Effector memory CD8-positive, alpha-beta T cell (primary cell): ENCODE measurements at regions not wholly inside any gene's neighbourhood (a gene's known extent, or its start where the extent isn't known, plus 50 kb on each side); places are given as distances from the start of the nearest gene placed in this dataset.
A peak's percentile ranks its signal among the peaks of the same experiment; 100 is the strongest.

Experiments used
- ATAC-seq: fragments of 150-1000 bp; cut with Tn5 transposase; replicated peaks from 2 replicates; pipeline ENCODE4 v1.10.0; 2021; ENCODE audit warnings: mild to moderate bottlenecking, moderate library complexity
- DNase-seq, 3 experiments: peaks; one replicate each; pipeline ENCODE4 v3.0.0; 2021
- H3K27ac Mint-ChIP-seq, 2 donors: one replicate each; pipeline ENCODE4 v1.8.0; 2022; ENCODE audit warnings: mild to moderate bottlenecking in 2 of 2, mixed read lengths in 2 of 2, moderate library complexity in 2 of 2
- H3K27me3 Mint-ChIP-seq, 2 donors: one replicate each; pipeline ENCODE4 v1.8.0; 2022; ENCODE audit warnings: mixed read lengths in 2 of 2
- H3K36me3 Mint-ChIP-seq: one replicate; pipeline ENCODE4 v1.8.0; 2022; ENCODE audit warnings: mild to moderate bottlenecking, moderate library complexity, mixed read lengths; ENCODE audit not compliant: insufficient read depth
- H3K4me1 Mint-ChIP-seq, 2 donors: one replicate each; pipeline ENCODE4 v1.8.0; 2022; ENCODE audit warnings: low read depth in 2 of 2, mixed read lengths in 2 of 2
- H3K4me3 Mint-ChIP-seq, 2 donors: one replicate each; pipeline ENCODE4 v1.8.0; 2022; ENCODE audit warnings: mild to moderate bottlenecking in 2 of 2, mixed read lengths in 2 of 2, moderate library complexity in 2 of 2
- H3K9me3 Mint-ChIP-seq, 2 donors: one replicate each; pipeline ENCODE4 v1.8.0; 2022; ENCODE audit warnings: mixed read lengths in 2 of 2

DNA sequence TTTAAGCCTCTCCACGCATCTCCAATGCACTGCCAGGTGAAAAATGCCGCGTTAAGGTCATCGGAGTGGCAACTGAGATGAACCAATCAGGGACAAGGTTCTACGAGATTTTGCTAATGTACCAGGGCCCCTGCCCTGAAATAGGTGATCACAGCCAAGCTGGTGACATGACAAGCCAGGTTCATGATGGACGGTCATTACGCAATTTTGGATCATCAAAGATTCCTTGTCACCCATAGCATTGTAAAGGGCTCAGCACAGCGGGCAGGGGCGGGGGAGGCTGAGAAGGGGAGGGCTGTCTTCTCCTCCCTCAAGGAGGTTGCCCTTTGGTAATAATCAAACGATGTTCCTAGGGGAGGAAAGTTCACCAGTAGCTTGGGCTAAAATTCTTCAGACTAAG lies 475.5 kb downstream of the NPHP4 start:
- ATAC-seq (no peak), DNase-seq (no peak)
- Mint-ChIP-seq H3K4me1 (no peaks in the 10 kb centered on the region), H3K9me3 (no peaks in the 10 kb centered on the region), H3K27me3 (peaks cover 32 to 83% of the 10 kb centered on the region in 2 donors), H3K4me3 (no peak overlapping the region), H3K27ac (no peak overlapping the region), H3K36me3 (no peaks in the 10 kb centered on the region)

DNA sequence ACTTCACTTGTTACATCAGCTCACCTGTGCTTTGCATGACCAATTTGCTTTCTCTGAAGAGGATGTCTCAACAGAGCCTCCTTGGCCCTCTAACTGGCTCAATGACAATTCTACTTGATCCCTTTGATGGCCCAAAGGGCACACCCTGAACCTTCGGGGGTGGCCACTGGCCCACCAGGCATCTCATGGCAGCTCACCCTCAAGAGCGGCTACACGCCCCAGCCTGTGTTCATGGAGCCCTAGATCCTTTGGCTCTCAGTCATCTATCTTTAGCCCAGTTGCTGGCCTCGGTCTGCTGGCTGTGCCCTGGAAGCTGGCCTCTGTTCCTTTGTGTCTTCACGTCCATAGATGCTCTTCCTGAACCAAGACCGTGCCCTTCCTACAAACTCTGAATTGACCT lies 476.7 kb downstream of the NPHP4 start:
- Mint-ChIP-seq H3K4me1 (no peaks in the 10 kb centered on the region), H3K4me3 (no peak overlapping the region), H3K27ac (no peak overlapping the region), H3K9me3 (no peaks in the 10 kb centered on the region), H3K27me3 (peaks cover 30 to 77% of the 10 kb centered on the region in 2 donors), H3K36me3 (no peaks in the 10 kb centered on the region)
- ATAC-seq (no peak), DNase-seq (no peak)

DNA sequence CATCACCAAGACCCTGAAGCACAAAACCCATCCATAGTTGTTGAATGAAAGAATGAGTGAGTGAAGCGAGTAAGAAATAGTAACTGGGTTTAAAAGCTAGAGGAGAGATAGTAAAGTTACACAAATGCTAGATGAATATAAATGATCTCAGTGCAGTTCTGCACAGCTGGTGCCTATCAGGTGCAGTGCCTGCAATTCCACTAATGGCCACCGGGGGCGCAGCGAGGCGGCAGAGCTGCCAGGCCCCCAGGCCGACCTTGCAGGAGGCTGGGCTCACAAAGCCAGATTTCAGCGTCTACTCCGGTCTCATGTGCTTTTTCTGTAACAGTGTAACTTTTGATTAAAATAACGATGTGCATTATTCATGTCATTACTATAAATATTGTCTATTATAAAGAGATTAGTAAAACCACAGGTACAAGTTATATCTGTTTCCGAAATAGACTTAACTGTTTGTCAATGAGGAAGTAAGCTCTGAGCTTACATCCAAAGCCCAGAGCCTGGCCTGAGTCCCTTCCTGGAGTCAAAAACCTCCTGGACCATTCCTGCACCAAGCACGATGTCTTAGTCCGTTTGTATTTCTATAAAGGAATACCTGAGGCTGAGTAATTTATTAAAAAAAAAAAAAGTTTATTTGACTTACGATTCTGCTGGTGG lies 477.6 kb downstream of the NPHP4 start:
- Mint-ChIP-seq H3K9me3 (no peaks in the 10 kb centered on the region), H3K4me3 (no peak overlapping the region), H3K4me1 (no peaks in the 10 kb centered on the region), H3K27me3 (peaks cover 28 to 76% of the 10 kb centered on the region in 2 donors), H3K36me3 (no peaks in the 10 kb centered on the region), H3K27ac (no peak overlapping the region)
- ATAC-seq: peak; percentile 56
- peak; percentile 62 to 70 (median 63) for DNase-seq

DNA sequence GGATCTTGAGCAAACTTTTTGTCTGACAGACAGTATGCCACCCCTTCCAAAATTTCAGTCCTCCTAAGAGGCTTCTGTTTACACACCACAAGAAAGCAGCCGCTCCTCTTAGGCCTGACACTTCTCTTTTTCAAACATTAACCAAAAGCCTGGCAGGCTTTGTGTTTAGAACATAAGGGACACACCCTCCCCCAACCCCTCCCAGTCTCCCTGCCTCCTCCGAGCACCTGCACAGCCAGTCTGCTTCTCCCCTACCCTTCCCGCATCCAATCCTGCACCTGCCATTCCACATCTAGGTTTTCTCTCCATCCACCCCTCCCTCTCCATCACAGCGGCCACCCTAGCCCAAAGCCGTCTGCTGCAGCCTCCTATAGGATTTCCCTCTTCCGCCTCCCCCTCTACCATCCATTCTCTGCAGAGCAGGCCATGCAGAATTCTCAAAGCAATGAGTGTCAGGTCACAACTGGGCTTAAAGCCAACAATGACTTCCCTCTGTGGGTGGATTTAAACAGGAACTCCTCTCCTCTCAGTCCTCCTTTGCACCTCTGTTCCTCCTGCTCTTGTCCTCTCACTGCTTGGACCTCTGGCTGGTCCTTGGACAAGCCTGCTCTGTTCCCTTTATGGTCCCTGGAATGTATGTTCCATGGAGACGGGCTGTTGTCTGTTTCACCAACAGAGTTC lies 478.2 kb downstream of the NPHP4 start:
- Mint-ChIP-seq H3K9me3 (no peaks in the 10 kb centered on the region), H3K27ac (no peak overlapping the region), H3K27me3 (peaks cover 28 to 76% of the 10 kb centered on the region in 2 donors), H3K36me3 (no peaks in the 10 kb centered on the region), H3K4me3 (no peak overlapping the region), H3K4me1 (no peaks in the 10 kb centered on the region)
- ATAC-seq: no peak
- DNase-seq: no peak

DNA sequence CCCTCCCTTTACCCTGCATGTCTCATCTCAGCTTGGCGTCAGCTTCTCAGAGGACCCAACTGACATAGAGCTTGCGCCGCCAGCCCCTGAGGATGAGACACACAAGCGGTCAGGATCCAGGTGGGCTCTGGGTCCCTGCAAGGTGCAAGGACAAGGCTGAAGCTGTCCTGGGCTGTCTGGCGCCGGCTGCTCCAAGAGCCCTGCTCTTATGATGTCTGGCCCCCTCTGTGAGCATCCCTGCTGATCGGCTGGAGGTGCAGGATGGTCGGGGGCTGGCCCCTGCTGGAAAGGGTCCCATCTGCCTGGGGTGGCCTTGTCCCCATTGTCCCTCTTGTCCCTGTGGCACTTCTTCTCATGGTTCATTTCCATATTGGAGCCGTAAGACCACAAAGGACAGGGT lies 479.0 kb downstream of the NPHP4 start:
- Mint-ChIP-seq H3K36me3 (no peaks in the 10 kb centered on the region), H3K4me1 (no peaks in the 10 kb centered on the region), H3K9me3 (no peaks in the 10 kb centered on the region), H3K27ac (no peak overlapping the region), H3K27me3 (peaks cover 28 to 74% of the 10 kb centered on the region in 2 donors), H3K4me3 (no peak overlapping the region)
- DNase-seq (no peak), ATAC-seq (no peak)

DNA sequence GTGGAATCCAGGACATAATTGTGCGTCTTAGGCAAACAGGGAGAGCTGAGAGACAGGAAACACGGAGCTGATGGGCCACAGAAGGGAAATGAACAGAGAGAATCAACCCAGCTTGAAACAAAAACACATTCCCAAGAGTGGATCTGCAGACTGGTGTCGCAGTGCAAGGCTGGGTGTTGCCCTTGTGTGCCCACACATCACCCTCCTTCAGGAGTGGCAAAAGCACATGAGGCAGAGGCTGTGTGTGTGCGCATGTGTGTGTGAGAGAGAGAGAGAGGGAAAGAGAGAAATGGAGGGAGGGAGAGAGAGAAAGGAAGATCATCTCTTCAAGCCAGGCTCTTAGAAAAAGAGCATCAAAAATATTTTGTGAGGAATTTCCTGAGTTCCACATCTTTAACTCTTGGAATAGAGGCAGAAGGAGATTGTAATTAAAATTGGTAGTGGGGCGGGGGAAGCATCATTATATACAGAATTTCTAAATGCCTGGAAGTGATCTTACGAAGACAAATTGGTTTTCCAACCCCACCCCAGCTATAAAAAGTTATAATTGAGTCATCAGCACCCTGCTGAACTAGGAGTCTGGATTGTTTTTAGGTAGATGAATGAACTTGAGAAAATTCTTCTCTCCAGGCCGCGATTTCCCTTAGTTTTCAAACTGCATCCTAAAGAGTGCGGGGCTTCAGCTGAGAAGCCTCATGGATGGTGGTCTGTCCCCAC lies 480.7 kb downstream of the NPHP4 start:
- Mint-ChIP-seq H3K4me1 (no peaks in the 10 kb centered on the region), H3K36me3 (no peaks in the 10 kb centered on the region), H3K9me3 (no peaks in the 10 kb centered on the region), H3K27me3 (peaks cover 29 to 73% of the 10 kb centered on the region in 2 donors), H3K4me3 (no peak overlapping the region), H3K27ac (no peak overlapping the region)
- ATAC-seq: no peak
- no peak for DNase-seq

DNA sequence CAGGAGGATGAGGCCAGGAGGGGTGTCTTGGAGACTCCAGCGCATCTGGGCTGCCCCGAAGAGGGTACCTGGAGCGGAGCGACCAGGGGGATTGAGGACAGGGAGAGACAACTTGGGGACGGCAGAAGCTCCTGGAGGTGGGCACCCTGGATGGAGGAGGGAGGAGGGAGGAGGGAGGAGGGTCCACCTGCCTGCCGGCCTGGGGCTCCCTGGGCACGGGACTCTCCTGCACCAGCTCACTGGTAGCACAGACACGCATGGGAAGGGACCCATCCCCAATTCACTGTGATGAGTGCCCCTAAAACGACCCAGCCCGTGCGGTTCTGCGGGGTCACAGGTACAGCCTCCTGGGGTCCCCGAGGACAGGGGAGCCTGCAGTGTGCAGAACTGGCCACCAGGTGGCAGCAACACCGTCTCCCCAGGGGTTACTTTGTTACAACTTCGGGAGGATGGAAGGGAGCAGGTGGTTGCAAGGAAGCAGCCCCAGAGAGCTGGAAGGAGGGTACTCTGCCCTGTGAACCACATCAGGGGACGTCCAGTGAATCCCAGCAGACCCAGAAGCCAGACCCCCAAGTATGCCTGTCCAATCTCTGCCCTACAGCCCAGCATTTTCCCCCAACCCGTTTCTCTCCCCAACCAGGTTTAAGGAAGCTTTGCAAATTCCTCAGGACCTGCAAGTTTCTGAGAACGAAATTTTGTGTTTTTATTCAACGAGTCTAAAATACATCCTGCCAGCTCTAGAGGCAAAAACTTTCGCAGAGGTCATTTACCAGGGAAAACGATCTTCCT lies 482.4 kb downstream of the NPHP4 start:
- no peaks in the 10 kb centered on the region for H3K36me3 Mint-ChIP-seq
- peak; percentile 70 to 74 (median 72) for DNase-seq
- ATAC-seq: peak; percentile 73
- H3K9me3 Mint-ChIP-seq: no peaks in the 10 kb centered on the region
- H3K27me3 Mint-ChIP-seq: peaks cover 23 to 63% of the 10 kb centered on the region in 2 donors
- H3K4me1 Mint-ChIP-seq: no peaks in the 10 kb centered on the region
- H3K27ac Mint-ChIP-seq: no peak overlapping the region
- H3K4me3 Mint-ChIP-seq: no peak overlapping the region

DNA sequence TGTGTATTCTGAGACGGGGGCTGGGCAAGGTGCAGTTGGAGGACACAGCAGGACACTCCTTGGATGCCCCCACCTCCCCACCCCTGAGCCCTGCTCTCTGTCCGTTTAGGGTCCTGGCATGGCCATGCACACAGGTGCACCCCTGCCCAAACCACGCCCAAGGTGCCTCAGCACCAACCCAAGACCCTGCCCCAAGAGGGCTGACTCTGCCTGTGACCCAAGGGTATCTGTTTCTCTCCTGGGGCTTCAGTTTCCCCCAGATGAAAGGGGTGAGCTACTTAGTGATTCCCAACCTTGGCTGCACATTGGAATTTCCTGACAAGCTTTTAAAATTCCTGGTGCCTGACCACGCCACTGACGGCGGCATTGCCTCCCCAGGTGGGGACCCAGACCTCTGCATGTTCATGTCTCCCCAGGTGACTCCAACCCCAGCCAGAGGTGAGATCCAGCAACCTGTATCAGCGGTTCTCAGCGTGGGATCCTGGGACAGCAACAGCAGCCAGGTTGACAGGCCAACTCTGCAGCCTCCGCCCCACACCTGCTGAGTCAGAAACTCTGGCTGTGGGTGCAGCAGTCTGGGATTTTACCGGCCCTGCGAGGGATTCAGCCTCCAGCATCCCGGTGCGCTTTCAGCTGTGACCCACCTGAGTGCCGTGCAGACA lies 483.4 kb downstream of the NPHP4 start:
- DNase-seq: no peak
- H3K36me3 Mint-ChIP-seq: no peaks in the 10 kb centered on the region
- H3K27me3 Mint-ChIP-seq: peaks cover 18 to 61% of the 10 kb centered on the region in 2 donors
- no peak overlapping the region for H3K4me3 Mint-ChIP-seq
- H3K27ac Mint-ChIP-seq: no peak overlapping the region
- peaks cover 0 to 1% of the 10 kb centered on the region in 2 donors for H3K4me1 Mint-ChIP-seq
- ATAC-seq: no peak
- H3K9me3 Mint-ChIP-seq: no peaks in the 10 kb centered on the region

DNA sequence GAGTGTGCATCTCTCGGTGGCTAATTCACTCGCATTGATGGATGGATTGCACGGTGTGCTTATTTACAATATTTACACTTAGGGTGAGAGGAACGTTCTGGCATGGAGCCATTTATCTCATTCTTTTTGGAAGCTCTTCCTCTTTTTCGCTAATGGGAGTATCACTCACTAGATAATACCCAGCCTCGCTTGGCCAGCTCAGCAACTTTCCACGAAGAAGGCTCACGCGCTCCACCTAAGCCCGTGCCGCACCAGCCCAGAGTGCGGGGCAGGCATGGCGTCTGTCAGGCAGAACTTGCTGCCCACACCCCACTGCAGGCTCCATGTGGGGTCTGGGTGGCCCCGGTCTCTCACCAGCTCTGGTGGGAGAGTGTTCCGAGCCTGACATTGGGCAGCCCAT lies 484.9 kb downstream of the NPHP4 start:
- ATAC-seq: no peak
- no peaks in the 10 kb centered on the region for H3K36me3 Mint-ChIP-seq
- peaks cover 21 to 63% of the 10 kb centered on the region in 2 donors for H3K27me3 Mint-ChIP-seq
- peaks cover 0 to 4% of the 10 kb centered on the region in 2 donors for H3K4me1 Mint-ChIP-seq
- H3K4me3 Mint-ChIP-seq: no peak overlapping the region
- DNase-seq: no peak
- H3K27ac Mint-ChIP-seq: no peak overlapping the region
- no peaks in the 10 kb centered on the region for H3K9me3 Mint-ChIP-seq

DNA sequence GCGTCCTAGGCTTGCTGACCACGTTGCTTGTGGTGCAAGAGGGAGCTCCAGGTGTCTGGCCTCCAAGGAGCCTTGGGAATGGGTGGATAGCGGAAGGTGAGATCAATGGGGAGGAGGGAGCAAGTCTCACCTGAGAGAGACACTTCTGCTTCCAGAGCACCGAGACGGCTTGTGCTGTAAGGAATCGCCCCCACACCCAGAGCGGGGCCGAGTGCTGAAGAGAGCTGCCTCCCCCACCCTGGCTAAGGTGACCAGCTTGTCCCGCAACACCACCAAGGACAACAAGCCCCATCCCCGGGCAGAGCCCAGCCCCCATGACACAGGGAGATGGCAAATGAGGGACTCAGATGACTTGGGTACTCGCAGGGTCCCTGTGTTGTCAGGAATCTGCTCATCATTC lies 485.6 kb downstream of the NPHP4 start:
- ATAC-seq (no peak), DNase-seq (no peak)
- Mint-ChIP-seq H3K4me3 (no peak overlapping the region), H3K27ac (no peak overlapping the region), H3K4me1 (peaks cover 0 to 4% of the 10 kb centered on the region in 2 donors), H3K27me3 (peaks cover 27 to 66% of the 10 kb centered on the region in 2 donors), H3K36me3 (no peaks in the 10 kb centered on the region), H3K9me3 (no peaks in the 10 kb centered on the region)

DNA sequence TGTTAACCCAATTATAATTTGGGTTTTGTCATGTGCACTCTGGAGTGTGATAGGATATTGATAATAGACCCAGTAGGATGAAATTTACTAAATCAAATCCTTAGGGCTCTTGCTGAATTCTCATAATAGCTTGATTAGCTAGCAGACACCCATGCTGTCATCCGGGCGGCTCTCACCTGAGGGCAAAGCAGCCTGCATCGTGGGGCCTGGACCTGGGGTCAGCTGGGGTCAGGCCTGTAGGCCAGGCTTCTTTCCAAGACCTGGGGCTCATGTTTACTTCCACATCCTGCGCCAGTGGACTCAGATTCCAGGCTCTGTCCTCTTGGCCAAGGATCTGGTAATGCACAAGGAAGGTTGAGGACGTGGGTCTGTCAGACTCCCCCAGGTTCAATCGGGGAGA lies 486.3 kb downstream of the NPHP4 start:
- peaks cover 21 to 64% of the 10 kb centered on the region in 2 donors for H3K27me3 Mint-ChIP-seq
- H3K9me3 Mint-ChIP-seq: no peaks in the 10 kb centered on the region
- DNase-seq: no peak

DNA sequence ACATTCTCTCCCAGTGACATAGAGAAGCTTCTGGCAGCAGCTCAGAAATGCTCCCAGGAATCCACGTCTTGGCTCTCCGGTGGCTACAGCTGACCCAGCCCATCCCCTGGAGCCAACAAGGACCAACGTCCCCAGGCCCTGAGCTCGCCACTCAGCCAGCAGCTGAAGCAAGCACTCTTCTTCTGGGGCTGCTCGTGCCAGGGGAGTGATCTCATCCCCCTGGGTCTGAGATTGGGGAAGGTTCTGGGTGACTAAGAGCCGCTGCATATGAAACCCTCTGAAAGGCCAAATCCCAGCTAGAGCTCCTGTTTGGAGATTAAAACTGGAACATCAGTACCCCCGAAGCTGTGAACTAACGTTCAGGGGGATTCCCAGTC lies 487.9 kb downstream of the NPHP4 start:
- Mint-ChIP-seq H3K4me1 (peaks cover 0 to 4% of the 10 kb centered on the region in 2 donors), H3K27me3 (peaks cover 17 to 49% of the 10 kb centered on the region in 2 donors), H3K9me3 (no peaks in the 10 kb centered on the region), H3K36me3 (no peaks in the 10 kb centered on the region), H3K27ac (peak overlapping the region in 1 of 2 donors; percentile 9), H3K4me3 (no peak overlapping the region)
- no peak for ATAC-seq
- no peak for DNase-seq

More for the DNA sequence above, 486.3 kb downstream of the NPHP4 start:
- ATAC-seq: no peak
- Mint-ChIP-seq H3K4me3 (no peak overlapping the region), H3K27ac (no peak overlapping the region), H3K4me1 (peaks cover 0 to 4% of the 10 kb centered on the region in 2 donors), H3K36me3 (no peaks in the 10 kb centered on the region)
